Retinal pigment epithelial cell (primary cell): ENCODE measurements at regions not wholly inside any gene's neighbourhood (a gene's known extent, or its start where the extent isn't known, plus 50 kb on each side); places are given as distances from the start of the nearest gene placed in this dataset.
"Not testable (repeated sequence)": the region's sequence is repeated elsewhere in the genome, so short reads cannot be mapped to it uniquely, and the experiment has no call there.

Experiments used
- DNase-seq: peaks from one replicate; pipeline ENCODE4 v3.0.0-alpha.2; 2010; ENCODE audit warnings: low read depth
- H3K4me3 ChIP-seq: 2 replicates; pipeline ENCODE4 v1.5.1; 2011; ENCODE audit warnings: mild to moderate bottlenecking, low read length, control low read depth, moderate library complexity
- TF ChIP-seq, protein P1 (sequence below): conservative IDR thresholded peaks from 2 replicates; pipeline ENCODE4 v1.5.1; 2011; ENCODE audit warnings: low read depth, low read length, control low read depth, inconsistent platforms

DNA sequence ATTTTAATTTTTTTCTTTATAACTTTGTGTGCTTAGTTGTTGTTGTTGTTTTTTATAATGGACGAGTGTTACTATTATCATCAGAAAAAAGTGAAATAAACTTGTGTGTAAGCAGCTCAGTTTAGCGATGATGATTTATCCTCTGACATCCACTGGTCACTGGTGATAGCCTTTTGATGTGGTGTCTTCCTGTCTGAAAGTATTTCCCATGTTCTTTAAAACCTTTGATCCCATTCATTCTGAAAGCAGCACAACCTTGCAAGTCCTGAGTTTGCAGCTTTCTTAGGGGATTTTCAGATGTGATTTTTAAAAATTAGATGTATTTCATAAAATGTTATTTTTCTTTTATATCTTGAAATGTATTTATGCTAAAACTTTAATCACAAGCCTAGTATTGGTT is 85.9 kb upstream of the ZPLD1 start:
- no peak for DNase-seq
- TF ChIP-seq, protein P1, sequence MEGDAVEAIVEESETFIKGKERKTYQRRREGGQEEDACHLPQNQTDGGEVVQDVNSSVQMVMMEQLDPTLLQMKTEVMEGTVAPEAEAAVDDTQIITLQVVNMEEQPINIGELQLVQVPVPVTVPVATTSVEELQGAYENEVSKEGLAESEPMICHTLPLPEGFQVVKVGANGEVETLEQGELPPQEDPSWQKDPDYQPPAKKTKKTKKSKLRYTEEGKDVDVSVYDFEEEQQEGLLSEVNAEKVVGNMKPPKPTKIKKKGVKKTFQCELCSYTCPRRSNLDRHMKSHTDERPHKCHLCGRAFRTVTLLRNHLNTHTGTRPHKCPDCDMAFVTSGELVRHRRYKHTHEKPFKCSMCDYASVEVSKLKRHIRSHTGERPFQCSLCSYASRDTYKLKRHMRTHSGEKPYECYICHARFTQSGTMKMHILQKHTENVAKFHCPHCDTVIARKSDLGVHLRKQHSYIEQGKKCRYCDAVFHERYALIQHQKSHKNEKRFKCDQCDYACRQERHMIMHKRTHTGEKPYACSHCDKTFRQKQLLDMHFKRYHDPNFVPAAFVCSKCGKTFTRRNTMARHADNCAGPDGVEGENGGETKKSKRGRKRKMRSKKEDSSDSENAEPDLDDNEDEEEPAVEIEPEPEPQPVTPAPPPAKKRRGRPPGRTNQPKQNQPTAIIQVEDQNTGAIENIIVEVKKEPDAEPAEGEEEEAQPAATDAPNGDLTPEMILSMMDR = no peak
- no peak overlapping the region for H3K4me3 ChIP-seq

DNA sequence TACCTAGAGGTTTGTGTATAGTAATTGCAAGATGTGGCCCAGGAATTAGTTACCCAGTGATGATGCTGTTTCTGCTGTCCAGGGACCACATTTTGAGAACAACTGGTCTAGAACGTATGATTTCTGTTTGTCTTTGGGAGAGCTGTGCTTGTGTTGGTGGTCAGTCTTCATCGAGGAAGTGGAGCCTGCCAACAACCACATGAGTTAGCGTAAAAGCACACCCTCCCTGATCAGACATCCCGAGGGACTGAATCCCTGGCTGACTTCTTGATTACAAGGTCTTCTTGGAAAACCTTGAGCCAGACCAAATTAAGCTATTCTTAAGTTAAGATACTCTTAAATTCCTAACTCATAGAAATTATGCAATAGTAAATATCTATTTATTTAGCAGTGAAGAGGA is 81.7 kb upstream of the ZPLD1 start:
- H3K4me3 ChIP-seq = no peak overlapping the region
- TF ChIP-seq, protein P1 = no peak
- no peak for DNase-seq

DNA sequence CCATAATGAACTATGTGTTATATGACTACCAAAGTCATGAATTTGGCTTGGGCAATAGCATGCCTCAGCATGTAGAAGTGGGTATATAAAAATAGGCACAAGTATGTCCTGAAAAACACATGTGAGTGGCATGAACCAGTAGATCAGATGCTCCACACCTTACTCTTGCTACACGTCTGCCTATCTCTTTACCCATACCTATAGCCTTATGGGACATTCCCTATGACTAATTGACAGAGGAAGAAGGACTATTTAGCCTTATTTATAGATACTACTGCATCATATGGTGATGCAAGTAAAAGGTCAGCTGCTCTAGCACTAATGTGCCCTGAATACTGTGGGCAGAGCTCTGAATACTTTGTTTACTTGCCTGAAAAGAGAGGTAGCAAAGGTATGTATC is 81.0 kb upstream of the ZPLD1 start:
- no peak for DNase-seq
- no peak overlapping the region for H3K4me3 ChIP-seq
- TF ChIP-seq, protein P1 = no peak

DNA sequence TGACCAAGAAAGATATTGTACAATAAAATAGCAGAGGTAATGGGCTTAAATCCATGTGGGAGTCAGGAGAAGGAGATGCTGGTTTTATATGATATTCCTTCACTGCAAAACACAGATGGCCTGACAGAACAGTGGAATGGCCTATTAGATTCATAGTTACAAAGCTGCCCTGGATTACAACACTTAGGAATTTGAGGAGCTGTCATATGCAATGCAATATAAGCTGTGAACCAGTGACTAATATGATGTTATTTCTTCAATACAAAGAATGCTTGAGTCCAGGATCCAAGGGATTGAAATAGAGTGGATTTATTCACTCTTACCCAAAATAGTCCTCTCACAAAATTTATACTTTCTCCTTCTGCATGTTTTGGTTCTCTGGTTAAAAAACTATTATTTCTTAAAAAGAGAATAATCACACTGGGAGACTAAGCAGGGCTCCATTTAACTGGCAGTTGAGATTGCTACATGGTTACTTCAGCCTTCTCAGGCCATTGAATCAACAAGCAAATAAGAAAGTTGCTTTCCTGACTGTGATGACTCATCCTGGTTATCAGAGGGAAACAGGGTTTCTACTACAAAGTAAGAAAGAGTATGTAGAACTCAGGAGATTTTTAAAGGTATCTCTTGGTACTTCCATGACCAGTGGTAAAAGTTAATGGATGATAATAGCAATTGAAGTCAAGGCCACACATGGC is 79.8 kb upstream of the ZPLD1 start:
- DNase-seq = peak; percentile 60
- TF ChIP-seq, protein P1 = no peak
- H3K4me3 ChIP-seq = no peak overlapping the region

DNA sequence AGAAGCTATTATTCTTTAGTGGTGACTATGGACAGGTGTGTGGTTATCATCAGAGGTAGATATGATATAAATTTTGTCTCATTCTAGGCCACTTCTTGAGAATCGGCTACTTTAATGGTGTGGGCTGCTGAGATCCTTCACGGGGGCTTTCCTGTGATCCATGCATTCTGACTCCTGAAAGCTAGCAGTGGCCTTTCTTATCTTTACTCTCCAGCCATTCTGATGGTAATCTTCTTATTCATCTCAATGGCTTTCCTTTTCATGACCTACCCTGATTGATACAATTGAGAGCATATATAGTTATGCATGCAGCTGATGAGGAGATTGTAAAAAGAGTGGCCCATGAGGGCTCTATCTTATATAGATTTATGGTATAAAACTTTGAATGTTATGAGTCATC is 78.3 kb upstream of the ZPLD1 start:
- DNase-seq = no peak
- TF ChIP-seq, protein P1 = no peak
- no peak overlapping the region for H3K4me3 ChIP-seq

DNA sequence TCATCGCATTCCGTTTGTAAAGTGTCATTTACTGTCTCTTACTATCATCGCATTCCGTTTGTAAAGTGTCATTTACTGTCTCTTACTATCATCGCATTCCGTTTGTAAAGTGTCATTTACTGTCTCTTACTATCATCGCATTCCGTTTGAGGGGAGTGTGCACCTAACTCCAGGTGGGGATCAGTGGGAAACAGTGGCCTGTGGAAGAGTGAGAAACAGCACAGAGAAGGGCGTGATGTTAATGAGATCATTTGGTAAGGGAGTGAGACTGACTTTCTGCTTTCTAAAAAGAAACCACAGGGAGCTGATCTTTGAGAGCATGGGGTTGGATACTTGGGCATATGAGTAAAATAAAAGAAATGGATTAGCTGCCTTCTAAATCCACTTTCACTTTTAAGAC is 77.5 kb upstream of the ZPLD1 start:
- DNase-seq, H3K4me3 ChIP-seq: not testable (repeated sequence)

DNA sequence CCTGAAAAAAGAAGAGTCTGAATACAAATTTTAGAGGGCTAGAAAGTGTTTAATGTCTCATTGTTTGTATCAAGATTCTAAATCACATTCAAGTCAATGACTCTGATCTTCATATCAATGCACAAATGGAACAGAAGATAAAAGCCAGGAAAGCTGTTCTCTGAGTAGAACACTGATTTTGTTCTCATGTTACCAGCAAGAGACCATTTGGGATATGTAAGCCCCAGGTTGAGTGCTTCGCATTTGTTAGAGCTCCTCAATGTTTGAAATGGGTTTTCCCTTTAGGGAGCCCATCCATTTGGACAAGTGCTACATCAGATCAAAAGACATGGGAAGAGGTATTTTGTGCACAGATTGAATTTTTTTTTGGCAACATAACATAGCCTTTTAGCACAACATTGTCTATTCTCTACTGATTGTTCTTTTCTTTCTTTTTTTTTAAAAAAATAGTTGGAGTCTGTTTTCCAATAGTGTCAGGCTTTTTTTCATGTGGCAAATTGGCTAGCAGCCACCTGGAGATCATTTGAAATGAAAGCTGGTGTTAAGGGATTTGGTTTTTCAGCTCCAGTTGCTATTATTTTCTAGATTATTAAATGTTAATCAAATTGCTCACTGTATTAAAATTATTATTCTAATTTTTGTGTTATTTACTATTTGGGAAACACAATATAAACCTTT is 74.5 kb upstream of the ZPLD1 start:
- TF ChIP-seq, protein P1 = no peak
- no peak overlapping the region for H3K4me3 ChIP-seq
- no peak for DNase-seq
